Esophagus (tissue), 2 donors: ENCODE measurements at regions not wholly inside any gene's neighbourhood (a gene's known extent, or its start where the extent isn't known, plus 50 kb on each side); places are given as distances from the start of the nearest gene placed in this dataset.

Experiments
- H3K27ac ChIP-seq, 2 donors: one replicate each; pipeline ENCODE4 v1.5.1; 2013; ENCODE audit warnings: low read depth in 2 of 2, mild to moderate bottlenecking in 2 of 2, inconsistent platforms in 1 of 2, low read length in 1 of 2, moderate library complexity in 1 of 2
- H3K27me3 ChIP-seq, 2 donors: one replicate each; pipeline ENCODE4 v1.6.1; 2013; ENCODE audit warnings: low read length in 2 of 2, control low read depth in 1 of 2, mild to moderate bottlenecking in 1 of 2; ENCODE audit not compliant: insufficient read depth in 2 of 2, control insufficient read depth in 1 of 2
- H3K36me3 ChIP-seq, 2 donors: one replicate each; pipeline ENCODE4 v1.6.1; 2013; ENCODE audit warnings: low read length in 1 of 2; ENCODE audit not compliant: control insufficient read depth in 2 of 2, insufficient read depth in 2 of 2
- H3K4me1 ChIP-seq, 2 donors: one replicate each; pipeline ENCODE4 v1.6.1; 2013; ENCODE audit warnings: low read length in 1 of 2; ENCODE audit not compliant: control insufficient read depth in 2 of 2, insufficient read depth in 2 of 2
- H3K4me3 ChIP-seq, 2 donors: one replicate each; pipeline ENCODE4 v1.5.1; 2013; ENCODE audit warnings: low read length in 2 of 2, mild to moderate bottlenecking in 2 of 2, low read depth in 1 of 2, moderate library complexity in 1 of 2
- H3K9me3 ChIP-seq, 2 donors: one replicate each; pipeline ENCODE4 v1.6.1; 2013; ENCODE audit warnings: mild to moderate bottlenecking in 2 of 2, low read depth in 1 of 2, low read length in 1 of 2, moderate library complexity in 1 of 2; ENCODE audit not compliant: control insufficient read depth in 2 of 2, insufficient read depth in 1 of 2
- WGBS, 2 donors: extraction: QIAGEN DNeasy Blood & Tissue Kit; methylation state at CpG; one replicate each; pipeline ENCODE4 v1.1.7; 2013; 5-methylcytosine and 5-hydroxymethylcytosine counted together
- donor health status: healthy with polysubstance abuse.
- donor health status: Bipolar disorder and iron deficiency.

DNA sequence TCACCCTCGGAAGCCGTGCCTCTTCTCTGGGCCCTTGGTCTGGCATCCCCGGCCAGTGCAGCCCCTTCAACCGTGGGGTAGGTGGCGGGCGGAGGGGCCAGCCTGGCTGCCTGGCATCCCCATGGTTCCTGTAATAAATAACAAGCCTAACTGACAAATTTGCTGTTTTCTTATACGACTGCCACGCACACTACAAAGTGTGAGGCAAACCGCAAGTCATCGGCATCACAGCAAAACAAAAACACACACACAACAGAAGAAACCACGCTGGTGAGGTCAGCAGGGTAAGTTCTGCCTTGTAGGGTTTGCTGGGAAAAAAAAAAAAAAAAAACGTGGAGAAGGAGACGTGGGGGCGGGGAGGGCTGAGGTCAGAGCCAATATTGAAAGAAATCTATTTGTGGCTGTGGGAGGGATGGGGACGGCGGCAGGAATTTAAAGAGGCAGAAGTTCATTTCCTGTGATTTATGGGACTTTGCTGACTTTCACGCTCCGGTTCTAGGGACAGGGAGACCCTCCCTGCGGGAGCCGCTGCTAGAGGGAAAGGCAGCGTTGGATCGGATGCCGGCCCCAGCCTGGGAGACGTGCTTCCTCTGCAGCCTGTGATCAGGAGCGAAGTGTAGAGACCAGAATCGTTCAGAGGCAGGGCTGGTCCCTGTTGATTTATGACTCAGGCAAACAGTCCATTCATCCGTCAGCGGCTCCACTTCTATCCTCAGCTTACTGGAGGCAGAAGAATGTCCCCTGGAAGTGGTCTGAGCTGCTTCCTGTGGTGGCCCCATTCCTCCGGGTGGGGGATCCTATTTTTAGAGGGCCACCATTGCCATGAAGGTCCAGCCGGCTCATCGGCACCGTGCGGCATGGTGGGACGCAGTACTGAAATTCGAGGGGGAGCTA lies 162.8 kb downstream of the FOXL1 start:
- Histone ChIP-seq H3K27me3 (no peaks in the 10 kb centered on the region), H3K27ac (no peak overlapping the region), H3K9me3 (no peaks in the 10 kb centered on the region), H3K4me1 (no peaks in the 10 kb centered on the region), H3K36me3 (no peaks in the 10 kb centered on the region), H3K4me3 (no peak overlapping the region)
- 21 to 23% methylated on average over 35 of the region's 35 CpGs for WGBS, 2 donors

DNA sequence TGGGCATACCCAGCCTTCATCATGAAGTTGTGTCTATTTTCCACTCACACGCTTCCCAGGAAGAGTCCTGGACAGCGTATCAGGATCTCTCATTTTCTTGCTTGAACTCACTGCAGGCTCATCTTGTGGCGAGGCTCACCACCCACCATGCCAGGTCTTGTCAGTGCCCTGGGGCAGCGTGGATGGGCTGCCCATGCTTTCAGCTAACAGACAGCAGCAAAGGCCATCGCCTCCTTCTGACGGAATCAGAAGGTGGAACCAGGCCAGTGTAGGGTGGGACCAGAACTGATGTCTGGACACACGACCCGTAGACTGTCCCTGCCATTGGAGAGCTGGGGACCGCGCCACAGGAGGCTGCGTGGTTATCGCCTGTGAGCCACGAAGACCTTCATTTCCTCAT lies 169.4 kb downstream of the FOXL1 start:
- Histone ChIP-seq H3K27me3 (no peaks in the 10 kb centered on the region), H3K27ac (no peak overlapping the region), H3K4me1 (no peaks in the 10 kb centered on the region), H3K9me3 (no peaks in the 10 kb centered on the region), H3K4me3 (no peak overlapping the region), H3K36me3 (no peaks in the 10 kb centered on the region)
- whole genome bisulfite sequencing, 2 donors, result 61 to 71% methylated on average over 13 of the region's 13 CpGs

DNA sequence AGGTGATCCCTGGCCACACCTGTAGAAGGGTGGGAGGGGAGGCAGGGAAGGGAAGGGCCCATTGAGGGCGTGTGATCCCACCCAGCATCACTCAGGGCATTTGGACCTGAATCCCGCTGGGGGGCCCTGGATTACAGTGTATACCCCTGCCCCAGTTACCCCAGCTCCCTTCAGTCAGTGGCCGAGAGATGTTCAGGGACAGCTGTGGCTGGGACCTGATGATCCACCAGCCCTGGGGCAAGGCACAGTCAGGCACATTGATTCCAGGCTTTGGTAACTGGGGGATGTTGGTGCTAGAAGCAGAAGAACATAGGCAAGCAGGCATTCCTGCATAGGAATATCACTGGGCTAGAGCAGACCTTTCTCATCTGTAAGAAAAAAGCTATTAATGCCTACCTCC lies 170.3 kb downstream of the FOXL1 start:
- Histone ChIP-seq H3K36me3 (no peaks in the 10 kb centered on the region), H3K27ac (no peak overlapping the region), H3K9me3 (no peaks in the 10 kb centered on the region), H3K4me1 (no peaks in the 10 kb centered on the region), H3K27me3 (no peaks in the 10 kb centered on the region), H3K4me3 (no peak overlapping the region)
- 62 to 68% methylated on average over 3 of the region's 3 CpGs for WGBS, 2 donors

DNA sequence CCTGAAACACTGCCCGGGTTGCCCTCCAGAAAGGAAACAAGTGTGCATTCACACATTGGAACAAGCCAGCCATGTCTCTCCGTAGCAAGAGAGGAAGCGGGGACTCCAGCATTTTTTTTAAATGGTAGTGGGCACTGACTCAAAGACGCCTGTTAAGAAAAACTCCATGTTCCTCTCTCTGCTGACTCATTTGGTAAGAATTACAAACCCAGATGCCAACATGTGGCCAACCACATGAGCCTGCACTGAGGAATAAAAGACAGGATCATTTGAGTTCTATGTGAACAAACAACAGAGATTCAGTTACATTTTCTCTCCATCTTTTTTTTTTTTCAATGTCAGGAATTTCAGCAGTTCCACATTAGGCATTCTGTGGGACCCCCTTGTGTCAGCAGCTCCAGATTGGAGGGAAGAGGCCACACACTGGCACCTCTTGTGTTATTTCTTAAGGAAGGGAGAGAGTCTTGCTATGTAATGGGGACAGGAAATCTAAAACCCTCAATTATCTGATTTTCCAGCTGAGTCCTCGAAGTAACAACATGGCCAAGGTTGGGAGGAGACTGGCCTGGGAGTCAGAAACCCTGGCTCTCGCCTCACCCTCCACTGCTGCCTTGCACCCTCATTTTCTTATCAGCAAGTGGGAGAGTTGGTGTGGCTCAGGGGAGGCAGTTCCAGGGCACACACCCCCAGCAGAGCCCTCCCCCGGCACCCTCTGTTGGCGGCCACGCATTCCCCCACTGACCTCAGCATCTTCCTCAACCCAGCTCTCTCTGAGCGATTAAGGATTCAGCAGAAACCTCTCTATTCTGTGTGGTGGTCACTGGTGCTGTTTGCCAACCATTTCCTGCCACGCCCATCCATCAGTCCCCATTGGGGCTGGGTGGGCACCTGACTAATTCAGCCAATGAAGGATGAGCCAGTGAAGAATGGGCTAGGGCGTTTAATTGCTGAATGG lies 173.0 kb downstream of the FOXL1 start:
- Histone ChIP-seq H3K9me3 (no peaks in the 10 kb centered on the region), H3K36me3 (no peaks in the 10 kb centered on the region), H3K4me1 (no peaks in the 10 kb centered on the region), H3K4me3 (no peak overlapping the region), H3K27ac (no peak overlapping the region), H3K27me3 (no peaks in the 10 kb centered on the region)
- WGBS, 2 donors, result 67 to 68% methylated on average over 12 of the region's 12 CpGs

DNA sequence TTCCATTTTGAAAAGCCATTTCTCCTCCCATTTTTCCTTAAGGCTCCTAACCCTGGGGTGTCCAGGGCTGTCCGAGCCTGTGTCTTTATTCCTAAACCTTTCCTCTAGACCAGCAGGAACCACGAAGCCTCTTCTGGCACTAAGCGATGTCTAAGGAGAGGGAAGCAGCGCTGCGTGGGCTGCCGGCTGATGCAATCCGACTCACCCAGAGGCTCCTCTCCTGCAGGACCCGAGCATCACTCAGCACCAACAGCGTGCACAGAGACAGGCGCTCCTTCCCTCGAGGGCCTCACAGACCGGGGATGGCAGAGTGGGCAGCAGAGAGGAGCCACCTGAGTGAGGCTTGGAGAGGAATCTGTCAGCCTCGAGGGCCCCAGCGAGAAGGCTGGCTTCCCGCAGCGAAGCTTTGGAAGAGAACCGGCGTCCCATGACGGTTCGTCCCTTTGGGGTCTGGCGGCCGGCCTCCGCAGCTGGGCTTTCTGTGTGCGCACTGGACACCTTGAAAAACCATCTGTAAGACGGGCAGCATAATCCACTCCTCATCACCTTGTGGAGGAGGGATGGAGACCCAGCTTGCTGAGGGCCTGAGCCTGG lies 174.3 kb downstream of the FOXL1 start:
- Histone ChIP-seq H3K36me3 (no peaks in the 10 kb centered on the region), H3K4me1 (no peaks in the 10 kb centered on the region), H3K27me3 (no peaks in the 10 kb centered on the region), H3K4me3 (no peak overlapping the region), H3K27ac (no peak overlapping the region), H3K9me3 (no peaks in the 10 kb centered on the region)
- 89 to 91% methylated on average over 25 of the region's 25 CpGs for WGBS, 2 donors

DNA sequence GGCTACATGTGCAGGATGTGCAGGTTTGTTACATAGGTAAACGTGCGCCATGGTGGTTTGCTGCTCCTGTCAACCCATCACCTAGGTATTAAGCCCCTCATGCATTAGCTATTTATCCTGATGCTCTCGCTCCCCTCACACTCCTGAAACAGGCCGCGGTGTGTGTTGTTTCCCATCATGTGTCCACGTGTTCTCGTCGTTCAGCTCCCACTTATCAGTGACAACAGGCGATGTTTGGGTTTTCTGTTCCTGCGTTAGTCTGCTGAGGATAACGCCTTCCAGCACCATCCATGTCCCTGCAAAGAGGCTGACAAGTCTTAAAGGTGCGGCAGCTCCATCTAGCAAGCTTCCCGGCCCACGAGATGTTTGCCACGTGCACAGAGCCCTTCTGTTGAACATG lies 175.1 kb downstream of the FOXL1 start:
- no peaks in the 10 kb centered on the region for H3K9me3 ChIP-seq
- H3K27me3 ChIP-seq, result no peaks in the 10 kb centered on the region
- no peaks in the 10 kb centered on the region for H3K36me3 ChIP-seq
- H3K4me3 ChIP-seq, result no peak overlapping the region
- 80 to 82% methylated on average over 15 of the region's 15 CpGs for WGBS, 2 donors
- no peaks in the 10 kb centered on the region for H3K4me1 ChIP-seq
- H3K27ac ChIP-seq, result no peak overlapping the region

DNA sequence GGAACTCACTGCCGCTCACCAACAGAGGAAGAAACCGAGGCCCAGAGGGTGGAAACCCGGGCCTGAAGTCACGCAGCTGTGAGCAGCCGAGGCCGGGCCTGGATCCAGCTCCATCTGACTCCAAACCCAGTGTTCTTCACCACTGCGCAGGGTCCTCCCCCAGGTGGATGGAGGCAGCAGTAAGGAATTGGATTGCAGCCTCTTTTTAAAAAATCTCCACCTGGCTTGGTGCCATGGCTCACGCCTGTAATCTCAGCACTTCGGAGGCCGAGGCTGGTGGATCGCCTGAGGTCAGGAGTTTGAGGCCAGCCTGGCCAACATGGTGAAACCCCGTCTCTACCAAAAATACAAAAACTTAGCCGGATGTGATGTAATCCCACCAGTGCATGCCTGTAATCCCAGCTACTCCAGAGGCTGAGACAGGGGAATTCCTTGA lies 177.2 kb downstream of the FOXL1 start:
- H3K27ac ChIP-seq, result no peak overlapping the region
- no peaks in the 10 kb centered on the region for H3K27me3 ChIP-seq
- no peaks in the 10 kb centered on the region for H3K36me3 ChIP-seq
- no peaks in the 10 kb centered on the region for H3K9me3 ChIP-seq
- H3K4me1 ChIP-seq, result no peaks in the 10 kb centered on the region
- WGBS, 2 donors, result 63 to 74% methylated on average over 13 of the region's 13 CpGs
- no peak overlapping the region for H3K4me3 ChIP-seq

DNA sequence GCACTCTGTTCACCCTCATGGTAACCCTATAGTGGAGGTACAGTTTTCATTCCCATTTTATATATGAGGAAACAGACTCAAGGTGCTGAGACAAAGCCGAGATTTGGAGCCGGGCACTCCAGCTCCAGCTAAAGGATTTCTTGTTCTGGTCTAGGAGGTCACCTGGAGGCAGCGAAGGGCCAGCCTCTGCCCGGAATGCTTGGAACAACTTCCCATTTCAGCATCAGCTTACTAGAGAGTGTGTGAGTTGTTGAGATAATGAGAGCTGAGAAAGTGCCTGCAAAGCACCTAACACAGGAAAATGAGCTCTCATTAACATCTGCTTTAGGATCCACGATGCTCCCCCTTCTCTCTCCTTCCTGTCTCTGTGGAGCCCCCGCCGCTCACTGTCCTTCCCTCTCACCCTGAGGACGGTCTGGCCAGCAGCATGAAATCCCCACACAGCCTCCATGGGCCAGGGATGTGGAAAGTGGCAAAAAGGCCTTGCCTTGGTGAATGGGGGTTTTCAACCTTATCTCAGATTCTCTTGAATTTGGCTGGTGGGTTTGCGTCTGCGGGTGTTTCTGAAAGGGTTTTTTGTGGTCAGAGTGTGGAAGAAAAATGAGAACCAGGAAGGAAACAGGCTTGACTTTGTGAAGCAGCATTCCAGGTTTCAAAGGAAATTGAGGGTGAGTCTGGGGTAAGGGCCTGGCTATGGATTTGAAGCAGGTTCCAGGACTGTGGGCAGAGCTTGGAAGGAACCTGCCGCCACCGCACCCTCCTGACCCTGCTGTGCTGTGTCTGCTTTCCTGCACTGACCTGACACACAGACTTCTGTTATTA lies 178.7 kb downstream of the FOXL1 start:
- no peak overlapping the region for H3K27ac ChIP-seq
- H3K4me3 ChIP-seq, result no peak overlapping the region
- 60 to 69% methylated on average over 12 of the region's 12 CpGs for WGBS, 2 donors
- no peaks in the 10 kb centered on the region for H3K9me3 ChIP-seq
- H3K27me3 ChIP-seq, result no peaks in the 10 kb centered on the region
- peaks cover 2% of the 10 kb centered on the region in 2 donors for H3K4me1 ChIP-seq
- no peaks in the 10 kb centered on the region for H3K36me3 ChIP-seq

DNA sequence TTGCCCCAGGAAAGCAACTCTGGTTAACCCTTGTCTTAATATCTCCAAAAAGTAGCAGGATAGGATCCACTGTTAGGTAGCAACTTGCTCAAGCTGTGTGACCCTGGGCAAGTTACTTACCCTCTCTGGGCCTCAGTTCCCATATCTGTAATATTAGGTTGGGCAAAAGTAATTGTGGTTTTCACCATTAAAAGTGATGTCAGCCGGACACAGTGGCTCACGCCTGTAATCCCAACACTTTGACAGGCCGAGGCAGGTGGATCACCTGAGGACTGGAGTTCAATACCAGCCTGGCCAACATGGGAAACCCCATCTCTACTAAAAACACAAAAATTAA lies 179.3 kb downstream of the FOXL1 start:
- Histone ChIP-seq H3K27me3 (no peaks in the 10 kb centered on the region), H3K9me3 (no peaks in the 10 kb centered on the region), H3K27ac (no peak overlapping the region), H3K4me3 (no peak overlapping the region), H3K36me3 (no peaks in the 10 kb centered on the region), H3K4me1 (peaks cover 2% of the 10 kb centered on the region in 2 donors)
- 92 to 93% methylated on average over 3 of the region's 3 CpGs for WGBS, 2 donors
